ENCODE measurements at regions not wholly inside any gene's neighbourhood (a gene's known extent, or its start where the extent isn't known, plus 50 kb on each side); places are given as distances from the start of the nearest gene placed in this dataset.

DNA sequence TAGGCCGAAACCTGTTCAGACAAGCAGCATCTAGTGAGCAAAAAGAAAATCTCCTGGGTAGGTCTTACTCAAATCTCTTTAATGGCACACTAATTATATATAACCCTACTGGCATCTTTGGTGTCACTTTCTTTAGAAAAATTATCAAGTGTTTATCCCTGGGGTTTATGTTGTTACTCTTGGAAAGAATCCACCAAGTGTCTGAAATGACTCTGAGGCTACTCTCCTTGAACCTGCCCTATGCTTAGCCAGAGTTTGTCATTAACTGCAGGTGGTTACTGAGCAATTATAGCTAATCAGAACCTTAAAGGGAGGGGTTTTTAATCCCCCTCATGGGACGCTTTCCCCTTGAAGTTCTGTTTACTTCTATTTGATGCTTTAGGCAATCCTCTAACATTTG is 381.9 kb downstream of the PLK2 start:
- TF ChIP-seq, protein P1, sequence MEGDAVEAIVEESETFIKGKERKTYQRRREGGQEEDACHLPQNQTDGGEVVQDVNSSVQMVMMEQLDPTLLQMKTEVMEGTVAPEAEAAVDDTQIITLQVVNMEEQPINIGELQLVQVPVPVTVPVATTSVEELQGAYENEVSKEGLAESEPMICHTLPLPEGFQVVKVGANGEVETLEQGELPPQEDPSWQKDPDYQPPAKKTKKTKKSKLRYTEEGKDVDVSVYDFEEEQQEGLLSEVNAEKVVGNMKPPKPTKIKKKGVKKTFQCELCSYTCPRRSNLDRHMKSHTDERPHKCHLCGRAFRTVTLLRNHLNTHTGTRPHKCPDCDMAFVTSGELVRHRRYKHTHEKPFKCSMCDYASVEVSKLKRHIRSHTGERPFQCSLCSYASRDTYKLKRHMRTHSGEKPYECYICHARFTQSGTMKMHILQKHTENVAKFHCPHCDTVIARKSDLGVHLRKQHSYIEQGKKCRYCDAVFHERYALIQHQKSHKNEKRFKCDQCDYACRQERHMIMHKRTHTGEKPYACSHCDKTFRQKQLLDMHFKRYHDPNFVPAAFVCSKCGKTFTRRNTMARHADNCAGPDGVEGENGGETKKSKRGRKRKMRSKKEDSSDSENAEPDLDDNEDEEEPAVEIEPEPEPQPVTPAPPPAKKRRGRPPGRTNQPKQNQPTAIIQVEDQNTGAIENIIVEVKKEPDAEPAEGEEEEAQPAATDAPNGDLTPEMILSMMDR (conservative IDR thresholded peaks at IDR 0.05 in 1 of 2, IDR thresholded peaks at IDR 0.05 in 1 of 2; ENCODE audit: extremely low read depth in 1 of 2, insufficient read depth in 1 of 2, low read depth in 1 of 2, low read length in 2 of 2): no peak
- TF ChIP-seq EZH2 (IDR thresholded peaks at IDR 0.05; ENCODE audit: borderline replicate concordance, low read length): no peak
